ENCODE measurements at regions not wholly inside any gene's neighbourhood (a gene's known extent, or its start where the extent isn't known, plus 50 kb on each side); places are given as distances from the start of the nearest gene placed in this dataset.

GRCh38 chr13:108036411-108036932 lies 178.9 kb downstream of the LIG4 start:
- CTCF ChIA-PET (ENCODE audit: low intra/inter-chr PET ratio): no interaction called here

More at GRCh38 chr13:108036411-108036932, 178.9 kb downstream of the LIG4 start:
- Histone ChIP-seq H3K27me3 (ENCODE audit: control insufficient read depth in 2 of 2, insufficient read depth in 2 of 2, low read length in 2 of 2) (no peaks in the 10 kb centered on the region), H4K20me1 (replicated peaks; ENCODE audit: control insufficient read depth, insufficient read depth, low read length) (no peaks in the 10 kb centered on the region), H2AFZ (ENCODE audit: low read depth, low read length) (no peak overlapping the region), H3K27ac (ENCODE audit: extremely low read depth, low read depth, low read length) (no peak overlapping the region), H3K9me3 (replicated peaks; ENCODE audit: control insufficient read depth, insufficient read depth, low read depth, low read length) (no peaks in the 10 kb centered on the region), H3K9me1 (ENCODE audit: control insufficient read depth, insufficient read depth, low read length) (no peaks in the 10 kb centered on the region), H3K79me2 (ENCODE audit: control insufficient read depth, insufficient read depth, low read length) (no peaks in the 10 kb centered on the region), H3K4me3 (no peak overlapping the region), H3K4me1 (replicated peaks in 1 of 2; ENCODE audit: control insufficient read depth in 2 of 2, insufficient read depth in 2 of 2, low read length in 2 of 2) (no peaks in the 10 kb centered on the region), H3K9ac (ENCODE audit: insufficient read depth in 1 of 2, low read depth in 2 of 2, low read length in 2 of 2) (no peak overlapping the region), H3K4me2 (ENCODE audit: insufficient read depth, low read length) (no peak overlapping the region), H3K36me3 (ENCODE audit: control insufficient read depth, insufficient read depth, low read length) (no peaks in the 10 kb centered on the region)
- ATAC-seq (no peak), FAIRE-seq (no peak), DNase-seq (ENCODE audit: extremely low read depth in 1 of 4, low spot score in 3 of 4) (no peak)
- BruUV-seq (replicated peaks): no TSS peak
- 0% methylated on average over 4 of the region's 4 CpGs for WGBS (ENCODE audit: insufficient coverage, low coverage, missing lambda C conversion rate)
- intact Hi-C loops (cut with micrococcal nuclease): no loop called here
- POLR2A ChIA-PET: no interaction called here
- TF ChIP-seq CREM (IDR thresholded peaks at IDR 0.05; ENCODE audit: low read depth): no peak
- TF ChIP-seq, protein P1, sequence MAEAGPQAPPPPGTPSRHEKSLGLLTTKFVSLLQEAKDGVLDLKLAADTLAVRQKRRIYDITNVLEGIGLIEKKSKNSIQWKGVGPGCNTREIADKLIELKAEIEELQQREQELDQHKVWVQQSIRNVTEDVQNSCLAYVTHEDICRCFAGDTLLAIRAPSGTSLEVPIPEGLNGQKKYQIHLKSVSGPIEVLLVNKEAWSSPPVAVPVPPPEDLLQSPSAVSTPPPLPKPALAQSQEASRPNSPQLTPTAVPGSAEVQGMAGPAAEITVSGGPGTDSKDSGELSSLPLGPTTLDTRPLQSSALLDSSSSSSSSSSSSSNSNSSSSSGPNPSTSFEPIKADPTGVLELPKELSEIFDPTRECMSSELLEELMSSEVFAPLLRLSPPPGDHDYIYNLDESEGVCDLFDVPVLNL (CRISPR knock-in tag; IDR thresholded peaks at IDR 0.05; ENCODE audit: low read depth): no peak
- TF ChIP-seq DNMT1 (IDR thresholded peaks at IDR 0.05): no peak
- TF ChIP-seq REST (IDR thresholded peaks at IDR 0.05; ENCODE audit: borderline replicate concordance): no peak
- TF ChIP-seq REST (CRISPR knock-in tag; IDR thresholded peaks at IDR 0.05; ENCODE audit: low read depth): no peak
- TF ChIP-seq ZNF316 (IDR thresholded peaks at IDR 0.05): peak; percentile 52; the same call in 1 of the 2 replicates
- no peak for TF ChIP-seq PHF8 (IDR thresholded peaks at IDR 0.05; ENCODE audit: borderline replicate concordance, low read length)
- TF ChIP-seq ZHX1 (conservative IDR thresholded peaks at IDR 0.05; ENCODE audit: low read length): no peak
- peak; percentile 25; the same call in 1 of the 2 replicates for TF ChIP-seq MAFG (tag; conservative IDR thresholded peaks at IDR 0.05)
- no peak for TF ChIP-seq TRIM24 (IDR thresholded peaks at IDR 0.05)
- TF ChIP-seq MAFK (IDR thresholded peaks at IDR 0.05; ENCODE audit: low read length): 0 out of 2 replicates have a peak, but pooled peaks have one; percentile 26
- TF ChIP-seq SREBF1 (IDR thresholded peaks at IDR 0.05; ENCODE audit: borderline replicate concordance, low read depth, low read length): no peak
- no peak for TF ChIP-seq ZNF584 (CRISPR knock-in tag; IDR thresholded peaks at IDR 0.05; ENCODE audit: low read depth)
- in situ Hi-C loops (cut with MboI): loop anchor here (10.0 kb wide), 1 partner anchor 782 kb away; no protein-coding TSS in a partner anchor

All from K562 (cell line).